ENCODE measurements at regions not wholly inside any gene's neighbourhood (a gene's known extent, or its start where the extent isn't known, plus 50 kb on each side); places are given as distances from the start of the nearest gene placed in this dataset.

DNA sequence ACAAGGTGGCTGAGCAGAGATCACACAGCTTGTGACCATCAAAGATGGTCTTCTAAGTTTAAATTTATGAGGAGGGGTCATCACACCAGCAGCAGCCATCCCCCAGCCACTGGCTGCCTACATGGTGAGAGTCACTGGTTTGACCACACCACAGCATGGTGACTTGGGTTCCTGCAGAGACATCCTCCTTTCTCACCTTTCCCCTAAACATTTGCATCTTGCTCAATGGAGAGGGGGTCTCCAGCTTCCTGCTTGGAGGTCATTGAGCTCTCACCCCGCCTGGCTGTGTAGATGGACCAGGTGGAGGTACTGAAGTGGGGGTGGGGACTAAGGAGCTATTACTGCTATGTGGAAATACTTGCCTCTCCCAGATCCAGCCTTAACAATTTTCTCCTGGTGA is 247.6 kb upstream of the ARGLU1 start:
- DNase-seq, result no peak

DNA sequence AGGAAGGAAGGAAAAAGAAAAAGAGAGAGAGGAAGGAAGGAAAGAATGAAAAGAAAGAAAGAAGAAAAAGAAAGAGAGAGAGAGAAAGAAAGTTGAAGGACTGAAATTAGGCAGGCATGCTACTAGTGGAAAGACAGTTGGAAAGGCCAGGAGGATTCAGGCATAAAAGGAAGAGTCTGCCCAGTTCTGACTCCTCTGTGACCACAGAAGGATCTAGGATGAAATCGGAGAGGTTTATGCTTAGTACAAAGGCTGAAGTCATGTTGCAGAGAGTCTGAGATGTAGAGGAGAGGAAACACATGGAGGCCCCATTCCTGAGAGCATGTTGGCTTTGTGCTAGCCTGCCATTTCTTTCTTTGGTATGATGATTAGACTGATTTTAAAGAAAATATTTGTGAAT is 246.5 kb upstream of the ARGLU1 start:
- DNase-seq, result no peak

DNA sequence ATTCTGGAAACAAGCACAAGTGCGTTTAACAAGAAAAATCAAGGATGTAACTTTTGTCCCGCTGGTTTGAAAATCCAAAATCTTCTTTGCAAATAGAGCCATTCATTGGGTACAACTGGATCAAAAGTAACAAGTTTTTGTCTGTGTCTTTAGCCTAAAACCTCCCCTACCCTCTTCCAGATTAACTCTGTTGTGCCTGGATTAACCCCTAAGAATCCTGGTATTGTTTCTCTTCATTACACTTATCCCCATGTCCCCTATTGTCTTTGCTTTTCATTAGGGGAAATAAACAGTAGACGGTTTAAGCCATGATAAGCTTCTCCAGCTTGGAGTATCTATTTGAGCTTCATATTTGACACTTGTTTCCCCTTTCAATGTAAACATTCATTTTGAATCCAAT is 242.1 kb upstream of the ARGLU1 start:
- DNase-seq, result no peak

DNA sequence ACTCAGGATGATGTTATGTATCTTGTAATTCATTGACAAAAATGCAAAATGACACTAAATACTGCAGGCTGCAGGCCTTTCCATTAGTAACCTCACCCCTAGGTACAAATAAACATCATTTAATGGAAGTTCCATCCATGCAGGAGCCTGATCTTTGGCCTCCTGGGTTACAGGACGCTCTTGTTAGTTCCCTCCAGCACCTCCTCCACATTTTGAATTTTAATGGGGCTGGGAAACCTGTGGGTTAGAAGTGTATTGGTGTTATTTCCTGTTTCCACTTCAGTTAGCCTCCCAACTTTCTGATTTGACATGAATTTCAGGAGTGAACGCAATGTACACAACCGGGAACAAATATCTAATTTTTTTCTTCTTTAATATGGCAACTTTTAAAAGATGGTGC is 237.1 kb upstream of the ARGLU1 start:
- DNase-seq, result no peak

DNA sequence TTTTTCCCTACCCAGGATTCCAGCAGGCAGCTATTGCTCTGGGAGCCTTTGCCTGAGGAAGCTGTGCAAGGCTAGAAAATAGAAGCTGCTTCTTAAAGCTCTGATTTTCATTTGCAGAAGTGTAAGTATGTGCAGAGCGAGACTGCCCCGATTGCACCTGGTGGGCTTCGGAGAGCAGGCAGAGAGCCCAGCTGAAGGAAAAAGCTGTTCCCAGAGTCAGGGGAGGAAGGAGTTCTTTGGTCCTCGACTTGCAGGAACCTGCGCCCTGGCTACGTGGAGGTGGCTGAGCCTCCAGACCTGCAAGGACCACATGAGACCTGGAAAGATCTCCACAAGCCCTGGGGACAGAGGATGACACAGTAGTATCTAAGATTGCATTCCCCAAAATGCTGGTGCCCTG is 235.0 kb upstream of the ARGLU1 start:
- DNase-seq, result no peak

DNA sequence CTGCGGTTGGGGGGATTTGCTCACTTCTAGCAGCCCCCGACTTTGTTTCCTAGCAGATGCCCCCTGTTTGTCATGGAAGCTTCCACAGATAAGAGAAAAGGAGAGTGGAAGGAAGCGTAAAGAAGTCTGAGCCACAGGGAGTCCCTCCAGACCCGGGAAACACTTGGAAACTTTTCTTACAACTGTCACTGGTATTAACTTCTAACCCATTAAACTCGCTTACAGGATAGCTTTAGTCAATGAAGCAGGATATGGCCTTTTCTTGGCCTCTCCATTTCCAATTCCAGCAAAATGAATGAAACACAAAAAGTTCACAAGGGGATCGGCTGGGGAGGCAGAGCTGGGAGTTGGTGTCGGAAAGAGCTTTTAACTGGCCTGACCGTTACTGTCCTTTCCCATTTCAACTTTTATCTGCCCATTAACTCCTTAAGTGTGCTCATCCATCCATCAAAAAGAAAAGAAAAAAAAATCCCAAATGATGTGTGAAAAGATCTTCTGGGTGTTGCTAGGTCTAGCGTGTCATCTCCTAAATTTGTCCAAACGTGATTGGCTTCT is 231.9 kb upstream of the ARGLU1 start:
- DNase-seq, result no peak

DNA sequence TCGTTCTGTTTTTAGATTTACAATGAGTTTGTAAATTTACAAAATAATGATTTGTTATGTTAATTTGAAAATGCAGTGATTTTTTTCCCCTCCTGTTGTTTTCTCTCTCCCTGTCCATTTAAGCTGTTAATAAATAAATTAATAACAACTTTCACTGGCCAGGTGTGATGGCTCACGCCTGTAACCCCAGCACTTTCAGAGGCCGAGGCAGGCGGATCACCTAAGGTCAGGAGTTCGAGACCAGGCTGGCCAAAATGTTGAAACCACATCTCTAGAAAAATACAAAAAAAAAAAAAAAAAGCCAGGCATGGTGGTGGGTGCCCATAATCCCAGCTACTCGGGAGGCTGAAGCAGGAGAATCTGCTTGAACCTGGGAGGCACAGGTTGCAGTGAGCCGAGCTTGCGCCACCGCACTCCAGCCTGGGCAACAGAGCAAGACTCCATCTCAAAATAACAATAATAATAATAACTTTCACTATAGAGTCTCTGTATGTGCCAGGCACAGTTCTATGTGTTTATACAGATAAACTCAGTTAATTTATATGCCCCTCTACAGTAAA is 229.2 kb upstream of the ARGLU1 start:
- no peak for DNase-seq

DNA sequence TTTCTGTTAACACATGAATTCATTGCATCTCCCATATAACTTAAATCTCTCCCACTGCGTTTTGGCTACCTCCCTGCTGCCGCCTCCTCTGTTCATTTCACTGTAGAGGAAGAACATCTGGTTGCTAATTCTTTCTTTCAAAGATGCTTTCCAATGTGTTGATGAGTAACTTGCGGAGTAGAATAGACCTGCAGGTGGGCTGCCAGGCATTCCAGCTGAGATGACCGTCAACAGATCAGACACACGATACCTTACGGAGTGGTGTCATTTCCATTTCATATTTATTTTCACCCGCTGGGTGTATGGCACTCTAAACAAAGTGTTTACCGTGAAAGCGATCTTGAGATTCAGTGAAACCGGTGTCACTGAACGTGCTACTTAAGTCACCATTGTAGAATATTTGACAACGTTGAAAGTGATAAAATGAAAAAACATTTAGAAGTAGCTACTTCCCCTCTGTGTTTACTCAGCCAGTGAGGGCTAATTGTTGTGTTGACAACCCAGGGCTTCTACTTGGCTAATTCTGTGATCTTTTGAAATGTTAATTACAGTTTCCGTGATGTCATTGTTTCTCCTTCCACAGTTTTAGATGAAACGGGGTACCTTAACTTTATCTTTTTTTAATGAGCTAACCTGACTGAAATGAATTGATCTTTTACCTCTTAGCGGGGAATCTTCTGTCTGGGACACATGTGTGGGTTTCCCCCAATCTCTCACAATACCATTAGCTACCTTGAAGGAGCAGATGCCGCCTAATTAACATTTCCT is 228.5 kb upstream of the ARGLU1 start:
- no peak for DNase-seq

DNA sequence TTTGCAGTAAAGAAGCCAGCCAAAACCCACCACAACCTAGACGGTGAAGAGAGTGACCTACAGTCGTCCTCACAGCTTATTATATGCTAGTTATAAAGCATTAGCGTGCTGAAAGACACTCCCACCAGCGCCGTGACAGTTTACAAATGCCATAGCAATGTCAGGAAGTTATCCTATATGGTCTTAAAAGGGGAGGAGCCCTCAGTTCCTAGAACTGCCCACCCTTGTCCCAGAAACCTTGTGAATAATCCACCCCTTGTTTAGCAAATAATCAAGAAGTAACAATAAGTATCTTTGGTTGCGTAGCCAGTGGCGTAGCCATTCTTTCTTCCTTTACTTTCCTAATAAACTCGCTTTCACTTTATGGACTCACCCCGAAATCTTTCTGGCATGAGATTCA is 227.9 kb upstream of the ARGLU1 start:
- DNase-seq, result no peak

DNA sequence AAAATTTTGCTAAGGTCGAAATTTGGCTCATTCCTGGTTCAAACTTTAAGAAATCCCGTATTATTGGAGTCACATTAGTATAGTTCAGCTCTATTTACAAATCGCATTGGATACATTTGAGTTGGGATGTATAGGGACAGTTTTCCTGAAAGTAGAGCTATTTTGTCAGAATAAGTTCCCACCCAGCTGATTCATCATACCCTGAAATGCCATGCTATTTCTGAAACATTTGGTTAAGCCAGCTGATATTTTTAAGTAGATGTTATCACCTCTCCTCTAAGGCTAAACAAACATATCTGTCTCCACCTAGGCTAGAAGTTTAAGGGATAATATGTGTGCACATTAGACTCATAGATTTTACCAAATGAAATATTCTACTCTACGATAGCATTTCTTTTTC is 226.2 kb upstream of the ARGLU1 start:
- no peak for DNase-seq

DNA sequence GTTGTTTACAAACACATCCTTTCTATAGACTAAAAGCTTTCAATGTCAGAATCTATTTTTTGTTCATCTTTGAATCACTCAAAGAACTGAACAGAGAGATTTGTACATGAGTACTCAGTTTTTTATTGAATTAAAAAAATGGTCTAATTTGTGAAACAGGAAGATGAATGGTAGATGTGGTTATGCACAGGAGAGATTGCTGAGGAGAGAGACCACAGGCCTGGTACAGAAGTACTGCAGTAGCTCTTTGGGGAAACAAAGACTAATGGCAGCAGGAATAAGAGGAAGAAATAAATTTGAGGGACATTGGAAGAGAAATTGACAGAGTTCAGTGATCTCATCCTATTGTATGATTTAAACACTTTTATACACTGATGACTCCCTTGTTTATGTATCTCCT is 222.0 kb upstream of the ARGLU1 start:
- no peak for DNase-seq

DNA sequence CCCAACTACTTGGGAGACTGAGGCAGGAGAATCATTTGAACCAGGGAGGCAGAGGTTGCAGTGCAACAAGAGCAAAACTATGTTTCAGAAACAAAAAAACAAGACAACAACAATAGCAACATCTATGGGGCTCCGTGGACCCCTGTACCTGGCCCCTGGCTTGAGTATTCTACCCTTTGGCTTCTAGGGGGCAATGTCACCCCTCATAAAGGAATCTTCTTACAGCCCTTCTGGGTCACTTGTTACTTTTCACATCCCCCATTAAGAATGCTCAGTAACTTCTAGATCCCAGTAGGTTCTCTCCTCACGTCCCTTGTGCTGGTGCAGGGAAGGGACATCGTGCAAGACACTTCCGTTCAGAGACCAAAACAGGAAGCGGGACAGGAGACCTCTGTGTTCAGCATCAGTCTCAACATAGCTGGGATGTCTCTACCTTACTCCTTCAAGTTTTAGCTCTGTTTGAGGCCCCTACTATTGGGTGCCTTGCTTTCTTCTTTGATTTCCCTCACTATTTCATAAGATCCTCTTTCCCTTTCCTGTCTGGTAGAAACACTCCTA is 218.1 kb upstream of the ARGLU1 start:
- DNase-seq, result no peak

DNA sequence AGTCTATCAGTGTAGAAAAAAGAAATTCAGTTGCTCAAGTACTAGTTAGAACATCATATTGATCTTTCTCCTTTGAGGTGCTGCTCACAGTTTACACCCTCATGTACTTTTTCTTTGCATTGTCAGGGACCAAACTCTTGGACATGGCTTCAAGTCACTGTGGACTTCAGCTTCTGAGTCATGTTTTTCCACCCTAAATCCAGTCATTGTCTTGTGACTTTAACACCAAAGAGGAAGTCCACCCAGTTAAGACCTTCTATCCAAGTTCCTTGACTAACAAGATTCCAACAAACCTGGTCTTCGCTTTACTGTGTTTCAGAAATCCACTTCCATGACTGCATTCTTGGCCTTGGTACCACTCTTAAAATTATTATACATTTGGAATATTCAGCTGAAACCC is 206.7 kb upstream of the ARGLU1 start:
- DNase-seq, result no peak

DNA sequence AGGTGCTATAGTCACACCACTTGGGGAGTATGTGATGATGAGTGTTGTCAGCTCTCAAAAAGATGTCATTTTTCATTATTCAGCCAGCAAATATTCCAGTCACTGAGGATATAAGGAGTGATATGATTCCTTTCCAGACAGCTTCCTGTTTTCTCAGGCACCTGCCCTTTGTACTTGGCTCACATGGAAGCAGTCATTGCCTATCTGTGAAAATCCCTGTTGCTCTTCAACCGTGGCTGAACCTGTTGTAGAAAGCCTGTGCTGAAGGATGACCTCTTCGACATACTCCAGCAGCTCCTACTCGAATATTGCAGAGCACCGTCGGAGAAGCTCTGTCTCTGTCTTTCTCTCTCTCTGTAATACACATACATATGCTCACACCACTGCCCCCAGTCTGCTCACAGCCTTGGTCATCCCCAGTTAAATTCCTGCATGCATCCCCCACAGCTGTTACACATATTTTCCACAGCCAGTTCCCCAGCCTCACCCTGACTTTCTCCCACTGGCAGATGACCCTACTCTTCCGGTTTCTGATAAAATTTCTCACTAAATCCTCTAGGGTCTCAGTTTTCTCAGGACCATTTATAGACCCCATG is 204.2 kb upstream of the ARGLU1 start:
- no peak for DNase-seq

DNA sequence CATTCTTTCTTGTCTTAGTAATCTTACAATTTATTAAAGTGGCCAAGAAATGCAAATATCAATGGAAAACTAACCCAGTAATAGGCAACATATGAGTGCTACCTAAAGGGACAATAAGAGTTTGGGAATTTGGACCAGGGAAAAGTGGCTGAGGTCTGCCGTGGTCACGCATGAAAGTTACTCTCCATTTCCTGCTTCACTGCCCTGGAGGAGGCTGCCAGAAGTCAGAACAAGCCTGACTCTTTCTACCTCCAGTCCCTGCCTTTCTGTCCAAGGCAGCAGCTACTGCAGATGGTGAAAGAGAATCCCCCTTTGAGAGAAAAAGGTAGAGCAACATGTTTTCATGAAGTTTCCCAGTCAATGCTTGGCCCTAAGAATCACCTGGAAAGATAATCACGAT is 201.1 kb upstream of the ARGLU1 start:
- no peak for DNase-seq

DNA sequence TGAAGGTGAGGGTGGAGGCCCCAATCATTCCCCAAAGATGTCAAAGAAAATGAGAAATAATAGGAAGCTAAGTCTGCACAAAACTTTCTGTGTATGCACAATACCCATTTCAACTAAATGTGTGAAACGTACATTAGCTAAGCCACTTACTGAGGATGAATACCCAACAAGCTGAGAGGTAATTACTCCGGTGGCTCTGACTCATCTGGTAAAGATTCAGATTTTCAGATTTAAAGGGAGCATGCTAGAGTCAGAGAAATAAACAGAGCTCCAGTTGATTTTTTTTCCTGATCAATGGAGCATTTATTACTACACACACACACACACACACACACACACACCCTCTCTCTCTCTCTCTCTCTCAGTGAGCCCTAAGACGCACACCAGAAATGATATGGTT is 194.8 kb upstream of the ARGLU1 start:
- no peak for DNase-seq

DNA sequence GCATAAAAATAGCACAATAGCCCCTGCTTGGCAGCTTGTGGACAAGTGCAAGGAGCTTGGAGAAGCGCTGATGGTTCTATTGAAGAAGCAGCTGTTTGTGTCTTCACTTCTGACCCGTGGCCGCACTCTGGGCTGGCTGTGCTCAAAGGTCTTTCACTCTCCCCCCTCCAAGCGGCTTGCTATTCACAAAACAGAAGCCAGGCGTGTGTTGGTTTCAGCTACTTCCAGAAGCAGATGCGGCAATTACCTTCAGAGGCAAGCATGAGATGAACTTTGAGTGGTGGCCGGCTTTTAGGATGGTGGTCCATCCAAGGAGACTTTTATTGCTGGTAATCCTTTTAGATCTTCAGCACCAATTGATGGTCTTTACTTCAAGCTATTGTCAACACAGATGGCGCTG is 188.5 kb upstream of the ARGLU1 start:
- DNase-seq, result no peak

DNA sequence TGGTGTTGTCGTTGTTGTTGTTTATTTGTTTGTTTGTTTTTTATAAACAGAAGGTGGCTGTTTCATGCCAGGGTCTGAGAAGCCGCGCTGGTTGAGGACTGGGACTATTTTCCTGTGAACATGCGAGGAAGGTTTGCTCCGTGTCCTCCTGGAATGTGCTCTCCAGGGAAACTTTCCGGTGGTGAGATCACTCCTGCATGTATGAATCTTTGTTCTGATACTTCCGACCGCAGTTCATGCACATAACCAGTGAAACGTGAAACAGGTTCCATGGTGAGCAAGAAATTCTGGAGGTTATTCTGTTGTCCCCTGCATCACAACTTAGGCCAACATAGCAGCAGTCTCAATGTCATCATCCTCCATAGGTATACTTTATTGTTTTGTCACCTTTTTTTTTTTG is 187.6 kb upstream of the ARGLU1 start:
- DNase-seq, result no peak

DNA sequence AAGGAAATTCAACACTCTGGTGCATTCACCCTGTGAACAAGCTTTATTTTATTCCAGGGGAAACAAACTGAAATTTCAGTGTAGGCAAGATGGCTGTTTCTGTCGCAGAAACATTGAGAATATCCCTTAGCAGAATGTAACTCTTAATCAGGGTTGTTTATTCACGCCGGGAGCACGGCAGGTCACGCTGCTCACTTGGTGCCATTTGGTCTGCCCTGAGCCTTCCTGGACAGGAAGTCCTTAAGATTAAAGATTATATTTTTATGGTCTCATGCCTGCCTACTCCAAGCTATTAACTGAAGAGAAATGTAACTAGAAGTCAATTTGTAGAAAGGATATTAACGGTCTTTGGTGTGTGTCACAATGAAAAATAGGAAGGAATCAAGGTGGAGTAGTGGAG is 185.3 kb upstream of the ARGLU1 start:
- no peak for DNase-seq

DNA sequence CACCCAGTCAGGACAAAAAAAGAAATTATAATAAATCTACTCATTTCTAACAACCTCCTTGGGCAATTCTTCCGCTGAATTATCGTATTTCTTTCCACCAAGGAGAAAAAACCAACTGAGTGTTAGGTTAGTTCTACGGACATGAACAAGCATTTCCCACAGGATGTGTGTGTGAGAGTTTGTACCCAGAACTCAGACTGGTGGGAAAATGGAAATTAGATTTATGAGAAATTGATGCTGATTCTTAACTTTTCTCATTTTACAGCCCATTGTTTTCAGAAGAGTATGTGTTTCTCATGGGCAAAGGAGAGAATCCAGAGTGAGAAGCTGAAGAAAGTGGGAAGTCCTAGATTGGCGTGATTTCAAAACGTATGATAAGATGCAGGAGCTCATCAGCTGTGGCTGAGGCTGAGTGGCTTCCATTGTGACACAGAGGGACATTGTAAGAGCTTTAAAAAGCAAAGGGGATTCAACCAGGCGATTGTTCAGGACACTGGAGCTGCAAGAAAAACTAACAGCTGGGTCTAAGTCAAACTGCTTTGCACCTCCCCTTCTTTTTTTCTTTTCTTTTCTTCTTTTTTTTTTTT is 184.7 kb upstream of the ARGLU1 start:
- no peak for DNase-seq

DNA sequence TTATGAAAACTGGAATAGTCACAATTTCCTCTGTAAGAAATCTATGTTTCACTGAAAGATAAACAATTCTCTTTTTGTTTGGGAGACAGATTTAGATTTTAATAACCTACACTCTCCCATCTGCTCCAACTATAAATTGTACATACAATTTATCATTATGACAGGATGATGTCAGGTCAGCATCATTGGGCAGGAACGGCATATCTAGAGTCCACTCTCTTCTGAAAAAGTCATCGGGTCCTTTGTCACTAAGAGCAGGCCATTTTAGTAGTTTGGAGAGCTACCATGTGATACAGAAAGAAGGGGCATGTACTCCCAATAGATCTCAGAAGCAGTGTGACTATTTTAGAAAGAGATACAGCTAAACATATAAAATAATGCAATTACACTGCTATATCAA is 180.8 kb upstream of the ARGLU1 start:
- no peak for DNase-seq

DNA sequence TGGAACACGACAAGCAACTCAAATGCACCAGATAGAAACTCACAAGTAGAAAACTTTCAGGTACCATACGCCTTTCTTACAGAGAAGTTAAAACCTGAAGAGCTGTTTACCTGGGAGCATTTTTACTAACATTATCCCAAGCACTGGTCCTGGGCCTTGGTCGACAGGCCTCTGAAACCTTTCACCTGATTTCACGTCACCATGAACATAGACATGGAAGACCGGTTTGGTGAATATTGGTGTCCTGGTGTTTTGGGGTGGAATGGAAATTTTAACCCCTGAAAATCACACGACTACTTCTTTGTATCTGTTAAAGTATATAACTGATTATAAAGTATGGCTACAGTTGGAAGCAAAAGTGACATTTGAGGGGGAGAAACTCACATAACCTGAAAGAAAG is 176.6 kb upstream of the ARGLU1 start:
- DNase-seq, result no peak

DNA sequence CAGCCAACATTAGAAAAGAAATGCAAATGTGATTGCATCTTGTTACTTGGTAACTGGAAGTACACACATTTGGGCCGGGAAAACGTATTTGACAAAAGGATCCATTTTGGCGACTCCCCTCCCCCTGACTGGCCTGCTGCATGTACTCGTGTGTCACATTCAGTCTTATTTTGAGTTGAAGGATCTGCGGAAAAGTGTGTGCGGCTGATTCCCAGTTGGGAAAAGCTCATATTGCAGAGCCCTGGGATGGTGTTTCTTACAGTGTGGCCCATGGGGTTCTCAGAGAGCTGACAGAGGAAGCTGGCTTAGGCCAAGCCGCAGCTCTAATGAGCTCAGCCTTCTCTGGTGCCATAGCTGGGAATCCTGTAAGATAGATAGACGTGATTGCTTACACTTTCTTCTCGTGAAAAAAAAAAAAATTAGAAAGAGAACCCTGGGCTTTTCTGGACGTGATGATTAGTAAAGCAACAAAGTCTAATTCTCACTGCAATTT is 170.3 kb upstream of the ARGLU1 start:
- no peak for DNase-seq

DNA sequence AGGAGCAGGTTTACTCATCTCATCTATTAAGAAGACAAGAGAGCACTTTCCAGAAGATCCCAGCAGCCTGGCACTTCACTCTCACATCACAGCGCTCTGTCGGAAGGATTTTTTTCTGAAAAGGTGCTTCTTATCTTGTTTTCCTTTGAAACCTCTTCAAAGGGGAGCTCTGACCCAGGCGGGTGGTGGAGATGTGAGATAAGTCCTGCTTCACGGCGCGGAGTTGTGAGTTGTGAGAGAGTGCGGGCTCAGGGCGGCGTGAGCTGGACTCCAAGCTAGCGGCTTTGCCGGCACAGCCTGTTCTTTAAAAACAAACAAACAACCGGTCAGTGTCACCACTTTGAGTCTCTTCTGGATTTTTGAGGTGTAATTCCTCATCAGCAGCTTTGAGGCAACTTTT is 169.0 kb upstream of the ARGLU1 start:
- DNase-seq, result no peak
